Endodermal cell (in vitro differentiated cells): ENCODE measurements at regions not wholly inside any gene's neighbourhood (a gene's known extent, or its start where the extent isn't known, plus 50 kb on each side); places are given as distances from the start of the nearest gene placed in this dataset.

Experiments
- DNase-seq: peaks from one replicate; pipeline ENCODE4 v3.0.0-alpha.2; 2017
- H3K27ac ChIP-seq: 2 replicates; pipeline ENCODE4 v1.5.1; 2013; ENCODE audit warnings: mild to moderate bottlenecking, low read depth, low read length, moderate library complexity
- H3K27me3 ChIP-seq: 2 replicates; pipeline ENCODE4 v1.6.1; 2013; ENCODE audit warnings: mild to moderate bottlenecking, low read length, moderate library complexity; ENCODE audit not compliant: insufficient read depth, control insufficient read depth, poor library complexity, severe bottlenecking
- H3K36me3 ChIP-seq: 2 replicates; pipeline ENCODE4 v1.7.0; 2013; ENCODE audit warnings: mild to moderate bottlenecking, low read length, moderate library complexity; ENCODE audit not compliant: control insufficient read depth, insufficient read depth
- H3K4me1 ChIP-seq: one replicate; pipeline ENCODE4 v1.7.0; 2013; ENCODE audit warnings: low read length; ENCODE audit not compliant: control insufficient read depth, insufficient read depth
- H3K4me3 ChIP-seq: 2 replicates; pipeline ENCODE4 v1.5.1; 2013; ENCODE audit warnings: mild to moderate bottlenecking, low read length, moderate library complexity
- H3K9ac ChIP-seq: 2 replicates; pipeline ENCODE4 v1.6.1; 2013; ENCODE audit warnings: mild to moderate bottlenecking, low read length, moderate library complexity; ENCODE audit not compliant: poor library complexity, severe bottlenecking; ENCODE audit errors: extremely low read depth
- H3K9me3 ChIP-seq: 2 replicates; pipeline ENCODE4 v1.6.1; 2013; ENCODE audit warnings: mild to moderate bottlenecking, low read length, moderate library complexity; ENCODE audit not compliant: control insufficient read depth
- H3K27ac Mint-ChIP-seq: 2 replicates; pipeline ENCODE4 v1.8.0; 2020; ENCODE audit warnings: mixed read lengths
- H3K27me3 Mint-ChIP-seq: 2 replicates; pipeline ENCODE4 v1.8.0; 2021; ENCODE audit warnings: mild to moderate bottlenecking, mixed read lengths; ENCODE audit not compliant: insufficient read depth
- H3K36me3 Mint-ChIP-seq: 2 replicates; pipeline ENCODE4 v1.8.0; 2020; ENCODE audit warnings: low read depth, mixed read lengths
- H3K4me1 Mint-ChIP-seq: 2 replicates; pipeline ENCODE4 v1.8.0; 2020; ENCODE audit warnings: mixed read lengths
- H3K4me3 Mint-ChIP-seq: 2 replicates; pipeline ENCODE4 v1.8.0; 2020; ENCODE audit warnings: mild to moderate bottlenecking, moderate library complexity, mixed read lengths
- H3K9me3 Mint-ChIP-seq: 2 replicates; pipeline ENCODE4 v1.8.0; 2020; ENCODE audit warnings: mild to moderate bottlenecking, mixed read lengths
- WGBS, 2 experiments: methylation state at CpG; one replicate each; pipeline versions ENCODE4 v1.1.5 to v1.1.7; 2013; ENCODE audit warnings: missing lambda C conversion rate in 2 of 2, mixed read lengths in 1 of 2; ENCODE audit not compliant: insufficient coverage in 1 of 2, insufficient read length in 1 of 2; 5-methylcytosine and 5-hydroxymethylcytosine counted together
- TF ChIP-seq, protein P1 (sequence below): fragments of 200-600 bp; sonication (generic); conservative IDR thresholded peaks from 2 replicates; pipeline ENCODE4 v1.5.0; 2021; ENCODE audit warnings: antibody characterized with exemption, mild to moderate bottlenecking

DNA sequence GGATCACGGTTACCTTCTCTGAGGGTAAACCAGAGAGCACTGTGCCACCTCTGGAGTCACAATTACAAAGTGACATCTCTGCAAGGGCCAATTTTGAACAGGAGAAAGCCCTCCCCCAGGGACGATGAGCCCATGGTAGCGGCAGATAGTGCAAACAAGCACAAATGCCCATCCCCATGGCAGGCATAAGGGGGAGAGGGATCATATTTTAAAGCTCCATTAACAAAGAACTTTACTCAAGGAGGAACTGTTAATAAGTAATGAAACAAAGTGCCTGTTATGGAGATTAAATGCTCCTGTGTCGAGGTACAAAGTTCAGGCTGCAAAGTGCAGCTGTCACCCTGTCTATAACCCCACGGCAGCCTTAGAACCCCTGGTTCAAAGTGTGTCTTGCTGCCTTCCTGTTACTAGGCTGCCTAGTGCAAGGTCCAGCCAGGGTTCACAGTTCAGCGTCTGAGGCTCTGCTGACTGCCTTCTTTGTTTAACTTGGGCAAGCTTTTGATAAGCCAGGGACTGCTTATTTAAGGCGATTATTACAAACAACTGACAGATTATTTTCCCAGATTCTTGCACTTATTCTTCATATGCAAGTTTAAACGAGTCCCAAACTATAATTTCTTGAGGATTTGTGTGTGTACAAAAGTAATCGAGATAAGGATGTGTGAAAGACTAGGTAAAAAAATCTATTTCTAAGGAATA lies 75.7 kb upstream of the NRIP1 start:
- Mint-ChIP-seq H3K9me3 (no peaks in the 10 kb centered on the region), H3K4me3 (peak overlapping the region; percentile 6), H3K4me1 (peaks cover 19% of the 10 kb centered on the region), H3K36me3 (no peaks in the 10 kb centered on the region), H3K27me3 (peaks cover 21% of the 10 kb centered on the region), H3K27ac (no peak overlapping the region)
- peak; percentile 47 for DNase-seq
- peak overlapping the region; percentile 61 for H3K4me3 ChIP-seq
- TF ChIP-seq, protein P1, sequence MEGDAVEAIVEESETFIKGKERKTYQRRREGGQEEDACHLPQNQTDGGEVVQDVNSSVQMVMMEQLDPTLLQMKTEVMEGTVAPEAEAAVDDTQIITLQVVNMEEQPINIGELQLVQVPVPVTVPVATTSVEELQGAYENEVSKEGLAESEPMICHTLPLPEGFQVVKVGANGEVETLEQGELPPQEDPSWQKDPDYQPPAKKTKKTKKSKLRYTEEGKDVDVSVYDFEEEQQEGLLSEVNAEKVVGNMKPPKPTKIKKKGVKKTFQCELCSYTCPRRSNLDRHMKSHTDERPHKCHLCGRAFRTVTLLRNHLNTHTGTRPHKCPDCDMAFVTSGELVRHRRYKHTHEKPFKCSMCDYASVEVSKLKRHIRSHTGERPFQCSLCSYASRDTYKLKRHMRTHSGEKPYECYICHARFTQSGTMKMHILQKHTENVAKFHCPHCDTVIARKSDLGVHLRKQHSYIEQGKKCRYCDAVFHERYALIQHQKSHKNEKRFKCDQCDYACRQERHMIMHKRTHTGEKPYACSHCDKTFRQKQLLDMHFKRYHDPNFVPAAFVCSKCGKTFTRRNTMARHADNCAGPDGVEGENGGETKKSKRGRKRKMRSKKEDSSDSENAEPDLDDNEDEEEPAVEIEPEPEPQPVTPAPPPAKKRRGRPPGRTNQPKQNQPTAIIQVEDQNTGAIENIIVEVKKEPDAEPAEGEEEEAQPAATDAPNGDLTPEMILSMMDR, result no peak
- H3K36me3 ChIP-seq, result no peaks in the 10 kb centered on the region
- no peaks in the 10 kb centered on the region for H3K9me3 ChIP-seq
- no peak overlapping the region for H3K9ac ChIP-seq
- 61 to 86% methylated on average over 5 to 8 of the region's 9 CpGs for WGBS, 2 experiments
- H3K27me3 ChIP-seq, result no peaks in the 10 kb centered on the region
- H3K4me1 ChIP-seq, result peaks cover 12% of the 10 kb centered on the region
- H3K27ac ChIP-seq, result peak overlapping the region; percentile 50

DNA sequence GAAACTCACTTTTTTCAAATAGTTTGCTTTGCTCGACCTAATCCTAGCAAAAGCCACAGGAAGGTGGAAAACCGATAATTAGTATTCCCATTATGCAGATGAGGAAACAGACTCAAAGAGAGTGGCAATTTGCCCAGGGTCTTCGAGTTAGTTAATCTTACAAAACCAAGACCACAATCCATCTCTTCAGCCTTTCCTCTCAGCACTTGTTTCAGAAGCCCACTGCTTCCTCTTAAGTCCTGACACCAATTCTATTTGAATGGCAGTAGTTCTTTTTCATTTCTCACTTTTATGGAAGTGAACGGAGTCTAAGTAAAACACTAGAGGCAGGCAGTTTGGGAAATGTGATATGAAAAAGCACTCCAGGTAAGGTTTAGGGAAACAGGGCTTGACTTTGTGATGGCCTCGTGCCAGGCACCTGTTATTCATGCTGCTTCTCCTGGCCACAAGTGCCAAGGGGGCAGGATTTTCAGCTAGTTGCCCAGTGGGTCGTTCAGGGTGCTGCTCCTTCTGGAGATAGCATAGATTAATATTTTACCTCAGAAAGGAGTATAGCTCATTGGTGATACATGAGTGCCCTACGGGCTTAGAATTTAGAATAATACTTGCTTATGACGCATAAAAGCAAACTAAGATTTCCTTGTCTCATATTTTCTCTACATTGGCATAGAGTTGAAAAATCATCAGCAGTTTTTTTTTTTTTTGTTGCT lies 76.6 kb upstream of the NRIP1 start:
- Histone ChIP-seq H3K27ac (no peak overlapping the region), H3K4me1 (peaks cover 12% of the 10 kb centered on the region), H3K9me3 (no peaks in the 10 kb centered on the region), H3K4me3 (no peak overlapping the region), H3K27me3 (no peaks in the 10 kb centered on the region), H3K36me3 (no peaks in the 10 kb centered on the region), H3K9ac (no peak overlapping the region)
- no peak overlapping the region for H3K27ac Mint-ChIP-seq
- TF ChIP-seq, protein P1, result no peak
- H3K36me3 Mint-ChIP-seq, result no peaks in the 10 kb centered on the region
- H3K4me3 Mint-ChIP-seq, result no peak overlapping the region
- 91 to 100% methylated on average over 4 to 8 of the region's 8 CpGs for WGBS, 2 experiments
- DNase-seq, result no peak
- peaks cover 20% of the 10 kb centered on the region for H3K27me3 Mint-ChIP-seq
- H3K4me1 Mint-ChIP-seq, result peaks cover 19% of the 10 kb centered on the region
- no peaks in the 10 kb centered on the region for H3K9me3 Mint-ChIP-seq

DNA sequence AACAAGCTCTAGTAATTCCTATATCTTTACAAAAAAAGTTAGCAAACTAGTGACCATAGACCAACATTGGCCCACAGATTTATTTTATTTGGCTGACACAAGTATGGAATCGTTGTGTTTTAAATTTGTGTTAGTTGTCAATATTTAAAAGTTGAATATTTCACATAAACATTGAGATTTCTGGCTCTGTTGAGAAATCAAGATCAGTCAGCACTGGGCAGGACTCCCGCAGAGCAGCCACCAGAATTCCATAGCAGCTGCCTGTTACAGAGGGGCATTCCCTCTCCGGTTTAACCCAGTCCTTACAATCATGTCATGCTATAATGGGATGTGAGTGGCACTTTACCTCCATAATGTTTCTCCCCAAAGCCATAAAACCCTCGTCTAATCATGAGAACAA lies 79.2 kb upstream of the NRIP1 start:
- Mint-ChIP-seq H3K27ac (no peak overlapping the region), H3K9me3 (no peaks in the 10 kb centered on the region), H3K36me3 (no peaks in the 10 kb centered on the region), H3K4me3 (no peak overlapping the region), H3K4me1 (peaks cover 19% of the 10 kb centered on the region), H3K27me3 (peaks cover 3% of the 10 kb centered on the region)
- TF ChIP-seq, protein P1, result no peak
- H3K36me3 ChIP-seq, result no peaks in the 10 kb centered on the region
- no peak overlapping the region for H3K9ac ChIP-seq
- no peak overlapping the region for H3K4me3 ChIP-seq
- 83 to 86% methylated on average over 2 to 4 of the region's 4 CpGs for whole genome bisulfite sequencing, 2 experiments
- DNase-seq, result no peak
- no peaks in the 10 kb centered on the region for H3K9me3 ChIP-seq
- peaks cover 12% of the 10 kb centered on the region for H3K4me1 ChIP-seq
- no peak overlapping the region for H3K27ac ChIP-seq
- no peaks in the 10 kb centered on the region for H3K27me3 ChIP-seq
